OCI-LY3 (cell line): ENCODE measurements at regions not wholly inside any gene's neighbourhood (a gene's known extent, or its start where the extent isn't known, plus 50 kb on each side); places are given as distances from the start of the nearest gene placed in this dataset.

Experiments used
- EZH2phosphoT487 ChIP-seq: fragments of 200-600 bp; shearing (Covaris generic); IDR thresholded peaks from 2 replicates; pipeline ENCODE4 v1.6.1; 2018; ENCODE audit warnings: antibody characterized with exemption, mixed run types, low read depth
- TF ChIP-seq, protein P1 (sequence below): fragments of 200-600, 300-600 bp; sonication (generic); IDR thresholded peaks from 2 replicates; pipeline ENCODE4 v1.5.1; 2014; ENCODE audit warnings: antibody characterized with exemption, low read length, low read depth

GRCh38 chr4:33126002-33126401 lies 2405.8 kb downstream of the PCDH7 start:
- TF ChIP-seq EZH2phosphoT487: no peak
- TF ChIP-seq, protein P1, sequence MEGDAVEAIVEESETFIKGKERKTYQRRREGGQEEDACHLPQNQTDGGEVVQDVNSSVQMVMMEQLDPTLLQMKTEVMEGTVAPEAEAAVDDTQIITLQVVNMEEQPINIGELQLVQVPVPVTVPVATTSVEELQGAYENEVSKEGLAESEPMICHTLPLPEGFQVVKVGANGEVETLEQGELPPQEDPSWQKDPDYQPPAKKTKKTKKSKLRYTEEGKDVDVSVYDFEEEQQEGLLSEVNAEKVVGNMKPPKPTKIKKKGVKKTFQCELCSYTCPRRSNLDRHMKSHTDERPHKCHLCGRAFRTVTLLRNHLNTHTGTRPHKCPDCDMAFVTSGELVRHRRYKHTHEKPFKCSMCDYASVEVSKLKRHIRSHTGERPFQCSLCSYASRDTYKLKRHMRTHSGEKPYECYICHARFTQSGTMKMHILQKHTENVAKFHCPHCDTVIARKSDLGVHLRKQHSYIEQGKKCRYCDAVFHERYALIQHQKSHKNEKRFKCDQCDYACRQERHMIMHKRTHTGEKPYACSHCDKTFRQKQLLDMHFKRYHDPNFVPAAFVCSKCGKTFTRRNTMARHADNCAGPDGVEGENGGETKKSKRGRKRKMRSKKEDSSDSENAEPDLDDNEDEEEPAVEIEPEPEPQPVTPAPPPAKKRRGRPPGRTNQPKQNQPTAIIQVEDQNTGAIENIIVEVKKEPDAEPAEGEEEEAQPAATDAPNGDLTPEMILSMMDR: no peak
